RWPE2 (cell line): ENCODE measurements at regions not wholly inside any gene's neighbourhood (a gene's known extent, or its start where the extent isn't known, plus 50 kb on each side); places are given as distances from the start of the nearest gene placed in this dataset.

Experiments used
- ATAC-seq: fragments of 200-7000 bp; cut with Tn5 transposase; 3 replicates; pipeline ENCODE4 v1.9.1; 2021; ENCODE audit warnings: low read depth
- DNase-seq: peaks from one replicate; pipeline ENCODE4 v3.0.0-alpha.2; 2020; ENCODE audit warnings: low spot score
- H3K27ac ChIP-seq: fragments of 450-650 bp; 2 replicates; pipeline ENCODE4 v1.5.1; 2017; ENCODE audit warnings: mild to moderate bottlenecking; ENCODE audit not compliant: poor library complexity, severe bottlenecking
- H3K27me3 ChIP-seq: fragments of 250-450 bp; sonication (Bioruptor Pico); 2 replicates; pipeline ENCODE4 v1.5.1; 2021; ENCODE audit warnings: mild to moderate bottlenecking, moderate library complexity; ENCODE audit not compliant: insufficient read depth, poor library complexity, severe bottlenecking
- H3K36me3 ChIP-seq: fragments of 250-450 bp; sonication (Bioruptor Pico); 2 replicates; pipeline ENCODE4 v1.5.1; 2020; ENCODE audit warnings: low read depth, mild to moderate bottlenecking, moderate library complexity
- H3K4me1 ChIP-seq: fragments of 250-450 bp; sonication (Bioruptor Pico); 2 replicates; pipeline ENCODE4 v1.5.1; 2021; ENCODE audit warnings: mild to moderate bottlenecking, moderate library complexity; ENCODE audit not compliant: insufficient read depth, poor library complexity, severe bottlenecking
- H3K4me3 ChIP-seq: fragments of 250-450 bp; sonication (Bioruptor Pico); 2 replicates; pipeline ENCODE4 v1.5.1; 2021; ENCODE audit warnings: mild to moderate bottlenecking, moderate library complexity; ENCODE audit not compliant: severe bottlenecking
- H3K9me3 ChIP-seq: fragments of 250-450 bp; sonication (Bioruptor Pico); 2 replicates; pipeline ENCODE4 v1.5.1; 2021; ENCODE audit warnings: mild to moderate bottlenecking, moderate library complexity; ENCODE audit not compliant: severe bottlenecking
- TF ChIP-seq, protein P1 (sequence below): fragments of 450-650 bp; IDR thresholded peaks from one replicate; pipeline ENCODE4 v1.5.1; 2017; ENCODE audit warnings: mild to moderate bottlenecking, moderate library complexity; ENCODE audit not compliant: poor library complexity, severe bottlenecking

DNA sequence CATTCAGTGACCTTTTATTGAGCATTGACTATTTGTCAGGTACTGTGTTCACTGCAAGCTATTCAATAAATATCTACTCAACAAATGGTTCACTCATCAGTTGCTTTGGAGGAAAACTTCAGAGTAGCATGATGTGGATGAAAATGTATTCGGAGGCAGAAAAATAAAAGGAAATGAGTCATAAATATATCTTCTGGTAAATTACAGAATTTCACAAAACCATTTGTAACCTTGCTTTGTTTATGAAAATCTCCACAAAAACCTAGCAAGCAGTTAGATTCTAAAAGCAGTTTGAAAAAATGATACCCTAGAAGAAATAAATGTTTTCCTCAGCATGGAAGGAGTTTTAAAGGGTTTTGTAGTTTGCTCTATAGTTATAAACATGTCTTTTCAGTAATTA lies 399.6 kb downstream of the LMO7 start:
- Histone ChIP-seq H3K36me3 (no peaks in the 10 kb centered on the region), H3K9me3 (no peaks in the 10 kb centered on the region), H3K4me1 (peaks cover 8% of the 10 kb centered on the region), H3K27me3 (no peaks in the 10 kb centered on the region), H3K27ac (no peak overlapping the region), H3K4me3 (no peak overlapping the region)
- DNase-seq, result no peak
- ATAC-seq, result no peak
- TF ChIP-seq, protein P1, sequence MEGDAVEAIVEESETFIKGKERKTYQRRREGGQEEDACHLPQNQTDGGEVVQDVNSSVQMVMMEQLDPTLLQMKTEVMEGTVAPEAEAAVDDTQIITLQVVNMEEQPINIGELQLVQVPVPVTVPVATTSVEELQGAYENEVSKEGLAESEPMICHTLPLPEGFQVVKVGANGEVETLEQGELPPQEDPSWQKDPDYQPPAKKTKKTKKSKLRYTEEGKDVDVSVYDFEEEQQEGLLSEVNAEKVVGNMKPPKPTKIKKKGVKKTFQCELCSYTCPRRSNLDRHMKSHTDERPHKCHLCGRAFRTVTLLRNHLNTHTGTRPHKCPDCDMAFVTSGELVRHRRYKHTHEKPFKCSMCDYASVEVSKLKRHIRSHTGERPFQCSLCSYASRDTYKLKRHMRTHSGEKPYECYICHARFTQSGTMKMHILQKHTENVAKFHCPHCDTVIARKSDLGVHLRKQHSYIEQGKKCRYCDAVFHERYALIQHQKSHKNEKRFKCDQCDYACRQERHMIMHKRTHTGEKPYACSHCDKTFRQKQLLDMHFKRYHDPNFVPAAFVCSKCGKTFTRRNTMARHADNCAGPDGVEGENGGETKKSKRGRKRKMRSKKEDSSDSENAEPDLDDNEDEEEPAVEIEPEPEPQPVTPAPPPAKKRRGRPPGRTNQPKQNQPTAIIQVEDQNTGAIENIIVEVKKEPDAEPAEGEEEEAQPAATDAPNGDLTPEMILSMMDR, result no peak

DNA sequence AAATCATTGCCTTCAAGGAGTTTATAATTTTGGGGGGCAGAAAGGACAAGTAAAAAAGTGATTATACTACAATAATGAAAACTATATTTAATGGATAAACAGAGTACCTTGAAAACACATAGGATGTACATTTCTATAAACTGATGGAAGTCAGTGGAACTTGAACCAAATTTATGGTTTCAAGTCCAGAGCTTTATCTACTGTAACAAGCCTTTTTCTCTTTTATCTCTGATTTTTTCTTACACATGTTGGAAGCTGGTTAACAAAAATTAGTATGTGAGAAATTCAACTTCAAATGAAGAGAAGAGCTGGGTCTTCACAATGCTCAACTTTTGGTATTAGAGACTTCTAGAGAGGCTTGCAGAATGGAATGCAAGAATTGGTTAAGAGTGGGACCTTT lies 393.6 kb downstream of the LMO7 start:
- TF ChIP-seq, protein P1, result no peak
- H3K27ac ChIP-seq, result no peak overlapping the region
- no peaks in the 10 kb centered on the region for H3K27me3 ChIP-seq
- no peaks in the 10 kb centered on the region for H3K4me1 ChIP-seq
- H3K4me3 ChIP-seq, result no peak overlapping the region
- DNase-seq (no peak), ATAC-seq (no peak)
- no peaks in the 10 kb centered on the region for H3K36me3 ChIP-seq
- no peaks in the 10 kb centered on the region for H3K9me3 ChIP-seq

DNA sequence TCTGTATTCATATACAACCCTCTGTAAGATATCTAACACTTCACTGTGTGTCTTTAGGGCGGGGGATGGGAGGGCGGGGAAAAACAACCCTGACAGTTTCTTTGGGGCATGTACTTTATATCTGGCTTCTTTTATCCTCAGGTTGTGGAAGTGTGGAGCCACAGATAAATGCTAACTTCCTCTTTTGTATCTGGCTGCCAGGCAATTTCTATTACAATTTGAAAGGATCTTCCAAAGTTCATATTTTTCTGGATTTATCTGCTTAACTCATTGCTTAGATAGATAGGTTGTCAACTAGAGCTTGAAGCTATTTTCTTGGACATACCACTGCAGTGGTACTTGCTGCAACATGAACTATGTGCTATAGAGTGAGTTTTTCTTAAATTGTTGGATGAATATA lies 393.0 kb downstream of the LMO7 start:
- Histone ChIP-seq H3K27me3 (no peaks in the 10 kb centered on the region), H3K27ac (no peak overlapping the region), H3K9me3 (no peaks in the 10 kb centered on the region), H3K4me3 (no peak overlapping the region), H3K4me1 (peaks cover 3% of the 10 kb centered on the region), H3K36me3 (no peaks in the 10 kb centered on the region)
- DNase-seq, result no peak
- ATAC-seq, result no peak
- TF ChIP-seq, protein P1, result no peak

DNA sequence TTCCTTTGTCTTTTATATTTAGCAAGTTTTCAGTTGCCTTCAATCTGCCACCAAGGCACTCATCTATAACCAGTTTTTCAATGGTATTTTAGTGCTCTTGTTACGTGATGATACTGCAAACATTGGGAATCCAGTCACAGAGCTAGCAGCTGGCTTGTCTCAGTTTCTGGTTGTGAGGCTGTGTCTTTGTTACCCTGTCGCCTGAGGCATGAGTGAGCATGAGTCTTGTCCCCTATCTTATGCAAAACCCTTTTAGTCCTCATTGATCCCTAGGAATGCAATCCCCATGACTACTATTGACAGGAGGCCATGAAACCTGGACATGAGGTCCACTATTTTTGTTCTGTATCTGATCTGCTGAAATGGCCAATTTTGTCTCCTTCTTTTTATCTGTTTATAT lies 391.0 kb downstream of the LMO7 start:
- TF ChIP-seq, protein P1, result no peak
- H3K27ac ChIP-seq, result no peak overlapping the region
- no peaks in the 10 kb centered on the region for H3K27me3 ChIP-seq
- no peak for ATAC-seq
- DNase-seq, result no peak
- H3K36me3 ChIP-seq, result no peaks in the 10 kb centered on the region
- no peak overlapping the region for H3K4me3 ChIP-seq
- peaks cover 16% of the 10 kb centered on the region for H3K4me1 ChIP-seq
- H3K9me3 ChIP-seq, result no peaks in the 10 kb centered on the region

DNA sequence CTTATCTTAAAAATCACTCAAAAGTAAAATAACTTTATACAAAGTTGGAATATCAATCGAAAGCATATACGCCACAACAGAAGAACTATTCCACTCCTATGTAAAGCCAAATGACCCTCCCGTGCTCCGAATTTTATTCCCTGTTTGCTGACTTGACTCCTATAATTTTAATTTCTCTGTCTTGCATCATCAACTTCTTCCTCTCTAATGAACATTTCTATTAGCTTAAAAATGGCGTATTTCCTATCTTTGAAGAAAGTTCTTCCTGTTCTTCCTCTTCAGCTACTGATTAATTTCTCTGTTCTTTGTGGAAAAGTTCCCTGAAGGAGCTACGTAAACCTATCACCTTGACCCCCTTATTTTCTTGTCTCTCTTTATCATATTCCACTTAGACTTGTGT lies 389.3 kb downstream of the LMO7 start:
- no peak for ATAC-seq

More for the DNA sequence above, 389.3 kb downstream of the LMO7 start:
- TF ChIP-seq, protein P1, result no peak
- Histone ChIP-seq H3K36me3 (no peaks in the 10 kb centered on the region), H3K9me3 (no peaks in the 10 kb centered on the region), H3K27ac (no peak overlapping the region), H3K4me3 (no peak overlapping the region), H3K27me3 (no peaks in the 10 kb centered on the region), H3K4me1 (peaks cover 16% of the 10 kb centered on the region)
- DNase-seq, result no peak
